ENCODE measurements at regions not wholly inside any gene's neighbourhood (a gene's known extent, or its start where the extent isn't known, plus 50 kb on each side); places are given as distances from the start of the nearest gene placed in this dataset.

- TF ChIP-seq RFX5 (IDR thresholded peaks at IDR 0.05; ENCODE audit: low read depth, low read length) (no peak), CHD1 (IDR thresholded peaks at IDR 0.05; ENCODE audit: low read depth, low read length) (no peak), CTCF (conservative IDR thresholded peaks at IDR 0.05; ENCODE audit: low read depth, low read length) (no peak), CEBPB (IDR thresholded peaks at IDR 0.05; ENCODE audit: low read depth, low read length) (no peak), POLR2A (IDR thresholded peaks at IDR 0.05; ENCODE audit: low read depth, low read length) (no peak), MXI1 (IDR thresholded peaks at IDR 0.05; ENCODE audit: borderline replicate concordance, low read depth, low read length) (no peak), MAFK (IDR thresholded peaks at IDR 0.05; ENCODE audit: low read depth, low read length) (no peak), FOS (IDR thresholded peaks at IDR 0.05; ENCODE audit: low read depth, low read length) (no peak), USF2 (IDR thresholded peaks at IDR 0.05; ENCODE audit: low read depth, low read length) (no peak), RAD21 (IDR thresholded peaks at IDR 0.05; ENCODE audit: low read length) (no peak), MAZ (IDR thresholded peaks at IDR 0.05; ENCODE audit: borderline replicate concordance, low read depth, low read length) (no peak), SMC3 (IDR thresholded peaks at IDR 0.05; ENCODE audit: low read depth, low read length) (no peak), BHLHE40 (IDR thresholded peaks at IDR 0.05; ENCODE audit: low read depth, low read length) (no peak)
Observed at GRCh38 chr2:188092734-188093133, 198.9 kb upstream of the GULP1 start.
